GM23248 (cell line): ENCODE measurements at regions not wholly inside any gene's neighbourhood (a gene's known extent, or its start where the extent isn't known, plus 50 kb on each side); places are given as distances from the start of the nearest gene placed in this dataset.

Experiments
- EZH2 ChIP-seq: fragments of 200-600 bp; sonication (generic); IDR thresholded peaks from 2 replicates; pipeline ENCODE4 v1.6.1; 2018; ENCODE audit warnings: antibody characterized with exemption, mild to moderate bottlenecking; ENCODE audit not compliant: insufficient read depth, poor library complexity, severe bottlenecking
- EZH2phosphoT487 ChIP-seq: fragments of 200-600 bp; sonication (generic); IDR thresholded peaks from 2 replicates; pipeline ENCODE4 v1.6.1; 2018; ENCODE audit warnings: antibody characterized with exemption, moderate library complexity, mild to moderate bottlenecking, low read depth; ENCODE audit not compliant: insufficient read depth

GRCh38 chr7:130955565-130955919 is 221.5 kb upstream of the KLF14 start:
- TF ChIP-seq EZH2phosphoT487 (no peak), EZH2 (no peak)
